ENCODE measurements at regions not wholly inside any gene's neighbourhood (a gene's known extent, or its start where the extent isn't known, plus 50 kb on each side); places are given as distances from the start of the nearest gene placed in this dataset.

DNA sequence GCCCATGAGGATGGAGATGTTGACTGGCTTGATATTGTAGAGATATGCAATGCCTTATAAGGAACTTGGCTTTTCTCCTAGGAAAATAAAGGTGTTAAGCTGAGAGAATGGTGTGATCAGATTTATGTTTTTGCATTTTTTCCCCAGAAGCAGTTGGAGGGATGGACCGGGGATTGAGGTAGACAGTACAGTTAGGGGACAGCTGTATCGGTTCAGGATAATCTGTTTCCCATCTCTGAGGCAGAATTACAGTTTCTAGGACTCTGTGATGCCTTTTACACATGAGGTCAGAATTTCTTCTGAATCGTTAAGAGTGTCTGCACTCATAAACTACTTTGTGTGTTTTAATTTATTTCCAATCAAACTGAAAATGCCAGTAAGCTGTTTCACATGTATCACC, 261.5 kb downstream of the CYRIA start:
- DNase-seq (ENCODE audit: low read depth): no peak
- TF ChIP-seq, protein P1, sequence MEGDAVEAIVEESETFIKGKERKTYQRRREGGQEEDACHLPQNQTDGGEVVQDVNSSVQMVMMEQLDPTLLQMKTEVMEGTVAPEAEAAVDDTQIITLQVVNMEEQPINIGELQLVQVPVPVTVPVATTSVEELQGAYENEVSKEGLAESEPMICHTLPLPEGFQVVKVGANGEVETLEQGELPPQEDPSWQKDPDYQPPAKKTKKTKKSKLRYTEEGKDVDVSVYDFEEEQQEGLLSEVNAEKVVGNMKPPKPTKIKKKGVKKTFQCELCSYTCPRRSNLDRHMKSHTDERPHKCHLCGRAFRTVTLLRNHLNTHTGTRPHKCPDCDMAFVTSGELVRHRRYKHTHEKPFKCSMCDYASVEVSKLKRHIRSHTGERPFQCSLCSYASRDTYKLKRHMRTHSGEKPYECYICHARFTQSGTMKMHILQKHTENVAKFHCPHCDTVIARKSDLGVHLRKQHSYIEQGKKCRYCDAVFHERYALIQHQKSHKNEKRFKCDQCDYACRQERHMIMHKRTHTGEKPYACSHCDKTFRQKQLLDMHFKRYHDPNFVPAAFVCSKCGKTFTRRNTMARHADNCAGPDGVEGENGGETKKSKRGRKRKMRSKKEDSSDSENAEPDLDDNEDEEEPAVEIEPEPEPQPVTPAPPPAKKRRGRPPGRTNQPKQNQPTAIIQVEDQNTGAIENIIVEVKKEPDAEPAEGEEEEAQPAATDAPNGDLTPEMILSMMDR (IDR thresholded peaks at IDR 0.05; ENCODE audit: low read depth, low read length): no peak
- TF ChIP-seq, protein P2, sequence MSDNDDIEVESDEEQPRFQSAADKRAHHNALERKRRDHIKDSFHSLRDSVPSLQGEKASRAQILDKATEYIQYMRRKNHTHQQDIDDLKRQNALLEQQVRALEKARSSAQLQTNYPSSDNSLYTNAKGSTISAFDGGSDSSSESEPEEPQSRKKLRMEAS (IDR thresholded peaks at IDR 0.05; ENCODE audit: low read depth, low read length): no peak
- TF ChIP-seq MYC (IDR thresholded peaks at IDR 0.05; ENCODE audit: low read depth, low read length) (no peak), POLR2A (IDR thresholded peaks at IDR 0.05; ENCODE audit: extremely low read depth, insufficient read length) (no peak)
- H3K4me3 ChIP-seq (ENCODE audit: low read depth, low read length): no peak overlapping the region

DNA sequence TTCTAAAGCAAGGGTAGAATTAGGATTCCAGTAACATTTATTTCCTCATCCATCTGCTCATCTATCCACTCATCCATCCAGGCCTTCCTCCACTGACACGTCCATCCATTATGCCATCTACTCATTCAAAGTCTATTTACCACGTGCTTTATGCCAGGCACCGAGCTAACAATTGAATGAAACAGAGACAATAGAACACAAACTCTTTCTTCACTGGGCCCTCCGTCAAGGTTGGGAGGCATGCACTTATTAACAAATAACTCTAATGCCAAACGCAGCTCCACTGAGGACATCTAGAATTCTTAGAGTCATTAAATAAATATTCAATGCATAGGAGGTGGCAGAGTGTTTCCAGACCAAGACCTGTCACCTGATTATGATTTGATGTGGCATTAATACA, 262.7 kb downstream of the CYRIA start:
- no peak for DNase-seq (ENCODE audit: low read depth)
- TF ChIP-seq, protein P1 (IDR thresholded peaks at IDR 0.05; ENCODE audit: low read depth, low read length): no peak
- TF ChIP-seq, protein P2 (IDR thresholded peaks at IDR 0.05; ENCODE audit: low read depth, low read length): no peak
- TF ChIP-seq MYC (IDR thresholded peaks at IDR 0.05; ENCODE audit: low read depth, low read length) (no peak), POLR2A (IDR thresholded peaks at IDR 0.05; ENCODE audit: extremely low read depth, insufficient read length) (no peak)
- no peak overlapping the region for H3K4me3 ChIP-seq (ENCODE audit: low read depth, low read length)

DNA sequence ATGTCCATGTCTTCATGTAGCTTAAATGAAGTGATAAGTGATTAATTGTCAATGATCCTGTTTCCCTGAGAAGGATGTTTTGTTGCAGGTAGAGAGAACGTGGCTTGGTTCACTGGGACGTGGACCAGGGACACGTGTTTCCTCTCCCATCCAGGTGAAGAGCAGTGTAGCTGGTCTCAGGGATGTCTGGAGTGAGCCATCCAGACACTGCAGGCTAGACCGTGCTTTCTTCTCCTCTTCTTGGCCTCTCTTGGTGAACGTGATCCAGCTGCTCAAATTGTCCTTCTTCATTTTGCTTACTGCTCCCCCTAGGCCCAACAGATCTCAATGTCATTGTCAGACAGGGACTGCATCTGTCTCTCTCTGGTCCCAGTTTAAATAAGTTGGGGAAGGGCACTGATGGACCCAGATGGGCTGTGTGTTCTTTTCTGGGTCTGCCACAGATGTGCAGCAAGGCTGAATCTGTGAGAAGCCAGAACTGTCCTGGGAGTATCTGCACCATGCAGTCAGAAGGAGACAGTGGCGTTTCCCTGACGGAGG, 263.8 kb downstream of the CYRIA start:
- no peak for DNase-seq (ENCODE audit: low read depth)
- TF ChIP-seq, protein P2 (IDR thresholded peaks at IDR 0.05; ENCODE audit: low read depth, low read length): no peak
- TF ChIP-seq MYC (IDR thresholded peaks at IDR 0.05; ENCODE audit: low read depth, low read length) (no peak), POLR2A (IDR thresholded peaks at IDR 0.05; ENCODE audit: extremely low read depth, insufficient read length) (no peak)
- TF ChIP-seq, protein P1 (IDR thresholded peaks at IDR 0.05; ENCODE audit: low read depth, low read length): no peak
- no peak overlapping the region for H3K4me3 ChIP-seq (ENCODE audit: low read depth, low read length)

DNA sequence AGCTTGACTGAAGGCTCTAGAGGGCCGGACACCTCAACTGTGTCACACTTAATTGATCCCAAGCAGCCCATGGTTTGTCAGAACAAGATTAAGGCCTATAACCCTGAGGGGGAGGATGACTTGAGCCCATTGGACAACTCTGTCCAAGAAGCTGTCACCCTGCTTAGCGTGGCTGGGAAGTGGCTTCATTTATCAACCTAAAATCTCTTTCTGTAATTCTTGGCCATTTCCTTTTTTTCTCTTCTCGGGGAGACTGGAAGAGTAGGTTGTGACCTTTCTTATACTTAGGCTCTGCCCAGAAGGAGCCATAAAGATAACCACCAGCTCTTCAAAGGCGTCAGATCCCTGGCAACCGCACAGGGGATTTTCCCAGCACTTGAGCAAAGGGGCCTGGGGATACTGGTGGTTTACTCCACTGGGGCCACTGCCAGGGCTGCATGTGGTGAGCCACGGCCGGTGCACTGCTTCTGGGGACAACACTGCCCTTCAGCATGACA, 265.5 kb downstream of the CYRIA start:
- no peak overlapping the region for H3K4me3 ChIP-seq (ENCODE audit: low read depth, low read length)
- TF ChIP-seq POLR2A (IDR thresholded peaks at IDR 0.05; ENCODE audit: extremely low read depth, insufficient read length): no peak
- TF ChIP-seq, protein P2 (IDR thresholded peaks at IDR 0.05; ENCODE audit: low read depth, low read length): no peak
- TF ChIP-seq MYC (IDR thresholded peaks at IDR 0.05; ENCODE audit: low read depth, low read length): no peak
- TF ChIP-seq, protein P1 (IDR thresholded peaks at IDR 0.05; ENCODE audit: low read depth, low read length): no peak
- no peak for DNase-seq (ENCODE audit: low read depth)

DNA sequence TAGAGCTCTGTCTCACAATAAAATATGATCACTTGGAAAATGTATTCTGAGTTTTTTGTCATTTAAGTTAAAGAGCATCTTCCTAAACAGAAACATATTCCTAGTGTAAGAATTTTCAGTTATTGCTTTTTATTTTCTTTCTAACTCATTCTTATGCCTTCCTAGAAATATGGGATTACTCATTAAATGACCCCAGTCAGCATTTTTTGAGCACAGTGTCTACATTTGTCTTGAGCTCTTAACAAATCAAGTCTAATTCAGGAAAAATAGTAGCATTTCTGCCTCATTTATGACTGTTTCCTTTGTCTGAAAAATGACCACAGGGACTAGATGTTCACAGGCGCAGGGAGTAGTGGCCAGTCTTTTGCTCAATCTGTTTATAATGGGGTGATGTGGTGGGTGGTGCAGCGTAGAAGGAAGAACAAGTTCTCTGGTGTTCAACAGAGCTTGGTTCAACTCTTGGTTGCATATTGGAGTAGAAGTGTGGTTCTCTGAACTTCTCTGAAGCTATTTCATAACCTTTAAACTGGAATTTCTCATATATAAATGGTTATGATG, 267.1 kb downstream of the CYRIA start:
- H3K4me3 ChIP-seq (ENCODE audit: low read depth, low read length): no peak overlapping the region
- TF ChIP-seq POLR2A (IDR thresholded peaks at IDR 0.05; ENCODE audit: extremely low read depth, insufficient read length): no peak
- TF ChIP-seq, protein P2 (IDR thresholded peaks at IDR 0.05; ENCODE audit: low read depth, low read length): no peak
- TF ChIP-seq, protein P1 (IDR thresholded peaks at IDR 0.05; ENCODE audit: low read depth, low read length): no peak
- no peak for TF ChIP-seq MYC (IDR thresholded peaks at IDR 0.05; ENCODE audit: low read depth, low read length)

More for the DNA sequence above, 267.1 kb downstream of the CYRIA start:
- DNase-seq (ENCODE audit: low read depth): no peak

Measured in NB4 (cell line).